Left kidney (tissue), 1 donor: ENCODE measurements at regions not wholly inside any gene's neighbourhood (a gene's known extent, or its start where the extent isn't known, plus 50 kb on each side); places are given as distances from the start of the nearest gene placed in this dataset.
A peak's percentile ranks its signal among the peaks of the same experiment; 100 is the strongest.

ENCODE experiments used
- DNase-seq: peaks from one replicate; pipeline ENCODE4 v3.0.0-alpha.2; 2013

- no peak for DNase-seq
Measured at GRCh38 chr13:44153496-44153895, 220.1 kb upstream of the SERP2 start.

DNA sequence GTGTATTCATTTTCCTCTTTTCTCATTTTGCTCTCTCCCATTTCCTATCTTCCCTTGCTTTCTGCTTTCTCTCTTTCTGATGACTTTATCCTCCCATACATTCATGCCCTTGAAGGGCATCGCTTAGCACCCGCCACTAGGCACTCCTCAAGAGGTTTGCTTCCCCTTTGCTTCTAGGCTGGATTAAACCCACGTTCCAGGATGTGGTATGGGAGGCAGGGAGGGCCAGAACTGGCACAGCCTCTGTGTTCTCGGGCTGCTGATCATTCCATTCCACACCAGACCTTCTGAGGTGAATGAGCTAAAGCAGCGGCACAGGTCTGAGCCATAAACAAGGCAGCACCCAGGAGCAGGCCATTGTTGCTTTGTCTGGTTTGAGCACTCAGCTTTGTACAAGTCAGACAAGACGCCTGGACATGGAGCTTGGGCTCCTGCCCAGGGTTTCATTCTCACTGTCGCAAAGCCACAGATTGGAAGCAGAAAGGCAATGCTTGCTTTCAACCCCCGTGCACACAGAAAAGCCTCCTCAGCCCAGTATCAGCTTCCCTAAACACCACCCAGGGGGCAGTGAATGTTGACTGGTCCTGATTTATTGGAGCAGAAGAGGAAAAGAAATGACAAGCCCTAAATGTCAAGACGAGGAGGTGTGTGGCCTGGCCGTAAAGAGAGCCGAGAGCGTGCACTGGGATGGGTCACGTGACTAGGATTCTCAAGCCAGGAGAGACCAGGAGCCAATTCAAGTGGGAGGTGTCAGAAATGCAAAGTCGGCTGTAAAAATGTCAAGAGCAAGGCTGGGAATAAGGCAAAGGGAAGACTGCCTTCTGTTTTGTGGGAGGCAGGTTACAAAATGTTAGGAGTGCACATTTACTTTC, 218.0 kb upstream of the SERP2 start:
- peak; percentile 89 for DNase-seq

DNA sequence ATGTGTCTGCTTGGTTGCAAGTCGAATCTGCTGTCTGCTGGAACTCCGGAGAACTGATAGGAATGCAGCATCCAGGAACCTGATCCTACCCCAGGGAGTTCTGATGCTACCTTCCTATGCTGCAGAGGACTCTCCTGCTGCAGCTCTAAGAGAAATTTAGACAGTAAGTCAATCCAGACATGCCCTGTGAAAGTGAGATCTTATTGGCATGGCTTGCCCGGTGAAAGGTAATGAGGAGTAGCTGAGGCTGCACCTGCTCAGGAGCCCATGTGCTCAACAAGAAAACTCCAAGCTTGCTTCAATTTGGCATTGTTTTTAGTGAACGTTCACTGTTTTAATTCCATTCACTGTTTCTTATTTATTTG, 217.3 kb upstream of the SERP2 start:
- no peak for DNase-seq

GRCh38 chr13:44157606-44158005, 216.0 kb upstream of the SERP2 start:
- no peak for DNase-seq

GRCh38 chr13:44158098-44158521, 215.5 kb upstream of the SERP2 start:
- no peak for DNase-seq

GRCh38 chr13:44158881-44159632, 214.6 kb upstream of the SERP2 start:
- no peak for DNase-seq

DNA sequence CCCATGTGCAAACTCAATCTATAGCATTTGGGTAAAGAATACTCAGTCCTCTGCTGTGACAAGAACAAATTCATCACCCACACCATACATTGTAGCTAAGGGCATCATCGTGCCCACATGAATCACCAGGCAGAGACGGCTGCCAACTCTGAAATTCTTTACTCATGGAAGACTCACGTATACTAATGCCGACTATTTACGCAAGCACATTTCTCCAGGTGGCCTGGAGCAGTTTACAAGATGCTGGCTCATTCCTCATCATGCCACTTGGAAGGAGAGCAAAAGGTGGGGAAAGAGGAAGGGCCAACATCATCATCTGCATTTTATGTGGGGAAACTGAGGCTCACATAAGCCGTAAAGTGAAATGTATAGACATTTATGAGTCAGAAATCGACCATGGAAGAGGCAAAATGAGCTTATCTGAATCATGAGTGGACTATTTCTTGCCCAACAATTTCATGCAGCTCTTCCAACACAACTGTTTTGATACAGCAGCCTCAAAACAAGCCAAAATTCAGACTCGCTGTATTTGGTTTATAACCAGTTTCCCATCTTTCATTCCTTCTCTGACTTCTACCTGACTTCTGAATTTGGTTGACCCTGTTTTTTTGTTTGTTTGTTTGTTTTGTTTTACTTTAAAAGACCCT, 213.9 kb upstream of the SERP2 start:
- DNase-seq: no peak

DNA sequence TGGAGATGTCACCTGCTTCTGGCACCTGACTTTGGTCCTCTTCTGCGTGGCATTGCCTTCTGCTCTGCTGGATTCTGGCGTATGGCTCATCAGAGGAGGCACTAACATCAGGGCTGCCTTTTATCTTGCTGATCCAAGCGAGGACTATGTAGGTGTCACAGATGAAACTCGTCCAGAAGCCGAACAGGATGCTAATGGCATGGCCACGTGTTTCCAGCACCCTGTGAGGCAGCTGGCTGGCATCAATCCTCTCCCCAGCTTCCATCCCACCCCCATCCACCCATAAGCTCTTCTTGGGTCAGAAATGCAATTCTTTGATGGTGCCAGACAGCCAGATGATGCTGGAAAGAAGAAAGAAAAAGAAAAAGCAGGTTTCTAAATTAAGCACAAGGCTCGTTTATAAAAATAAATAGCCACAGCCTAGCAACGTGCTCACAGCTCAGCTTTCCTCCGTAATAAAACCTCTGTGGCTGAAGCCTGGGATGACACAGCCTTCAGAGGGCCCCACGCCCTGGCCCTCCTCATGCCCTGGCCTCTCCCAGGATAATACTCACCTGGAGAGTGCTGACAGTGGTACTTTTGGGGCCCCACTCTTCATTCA, 212.9 kb upstream of the SERP2 start:
- no peak for DNase-seq

DNA sequence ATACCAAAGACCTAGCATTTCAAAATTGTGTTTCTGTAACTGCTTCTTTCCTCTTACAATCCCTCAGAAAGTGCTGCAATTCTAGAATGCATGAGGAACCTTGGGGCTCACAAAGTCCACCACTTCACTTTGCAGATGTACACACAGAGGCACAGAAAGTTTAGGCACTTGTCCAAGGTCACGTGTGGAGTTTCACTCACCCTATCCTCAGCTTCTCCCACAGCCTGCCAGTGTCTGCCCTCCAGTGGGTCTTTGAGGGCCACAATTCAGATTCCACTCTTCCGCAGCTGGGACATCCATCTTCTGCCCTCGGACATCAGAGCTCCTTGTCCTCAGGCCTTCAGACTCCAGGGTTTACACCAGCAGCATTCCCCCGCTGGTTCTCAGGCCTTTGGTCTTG, 210.5 kb upstream of the SERP2 start:
- DNase-seq: no peak

DNA sequence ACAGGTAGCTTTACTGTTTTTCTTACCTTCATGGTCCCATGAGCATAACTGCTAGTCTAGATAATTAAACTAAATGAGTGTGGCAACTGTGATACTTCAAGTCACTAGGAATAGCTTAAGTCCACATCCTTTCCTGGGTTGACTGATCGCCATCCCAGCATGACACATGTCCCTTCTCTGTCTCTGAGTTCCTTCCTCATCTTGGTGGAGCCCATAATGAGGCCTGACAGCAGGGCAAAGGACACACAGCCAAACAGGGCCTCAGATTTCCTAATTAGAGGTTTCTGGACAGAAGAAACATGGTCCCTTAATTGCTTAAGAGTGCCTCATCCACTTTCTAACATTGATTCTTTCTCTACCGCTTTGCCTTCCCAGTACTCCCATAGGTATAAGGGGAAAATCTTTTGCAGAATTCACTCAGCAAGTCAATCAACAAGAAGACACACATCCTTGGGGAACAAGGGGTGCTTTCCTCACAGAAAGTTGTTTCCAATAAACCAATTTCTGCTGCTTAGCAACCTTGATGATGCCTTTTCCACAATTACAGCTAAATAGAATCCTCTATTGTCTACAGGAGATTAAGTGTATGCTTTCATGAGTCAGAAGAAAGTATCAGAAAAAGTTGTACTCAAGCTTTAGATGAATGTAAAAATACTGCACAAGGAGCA, 208.3 kb upstream of the SERP2 start:
- DNase-seq: no peak

- DNase-seq: no peak
Measured at GRCh38 chr13:44165889-44166496, 207.6 kb upstream of the SERP2 start.

DNA sequence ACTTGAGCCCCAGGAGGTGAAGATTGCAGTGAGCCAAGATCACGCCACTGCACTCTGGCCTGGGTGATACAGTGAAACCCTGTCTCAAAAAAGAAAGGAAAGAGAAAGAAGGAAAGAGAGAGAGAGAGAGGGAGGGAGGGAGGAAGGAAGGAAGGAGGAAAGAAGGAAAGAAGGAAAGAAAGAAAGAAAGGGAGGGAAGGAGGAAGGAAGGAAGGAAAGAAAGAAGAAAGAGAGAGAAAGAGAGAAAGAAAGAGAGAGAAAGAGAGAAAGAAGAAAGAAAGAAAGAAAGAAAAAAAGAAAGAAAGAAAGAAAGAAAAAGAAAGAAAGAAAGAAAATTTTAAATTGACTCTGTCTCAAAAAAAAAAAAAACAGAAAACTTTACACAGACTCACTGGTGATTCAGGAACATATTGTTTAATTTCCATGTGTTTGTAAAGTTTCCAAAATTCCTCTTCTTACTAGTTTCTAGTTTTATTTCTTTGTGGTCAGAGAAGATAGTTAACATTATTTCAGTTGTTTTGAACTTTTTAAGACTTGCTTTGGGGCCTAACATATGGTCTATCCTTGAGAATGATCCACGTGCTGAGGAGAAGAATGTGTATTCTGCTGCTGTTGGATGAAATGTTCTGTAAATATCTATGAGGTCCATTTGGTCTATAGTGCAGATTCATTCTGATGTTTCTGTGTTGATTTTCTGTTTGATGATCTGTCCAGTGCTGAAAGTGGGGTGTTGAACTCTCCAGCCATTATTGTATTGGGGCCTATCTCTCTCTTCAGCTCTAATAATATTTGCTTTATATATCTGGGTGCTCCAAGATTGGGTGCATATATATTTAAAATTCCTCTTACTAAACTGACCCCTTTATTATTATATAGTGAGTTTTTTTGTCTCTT, 204.4 kb upstream of the SERP2 start:
- DNase-seq: no peak

DNA sequence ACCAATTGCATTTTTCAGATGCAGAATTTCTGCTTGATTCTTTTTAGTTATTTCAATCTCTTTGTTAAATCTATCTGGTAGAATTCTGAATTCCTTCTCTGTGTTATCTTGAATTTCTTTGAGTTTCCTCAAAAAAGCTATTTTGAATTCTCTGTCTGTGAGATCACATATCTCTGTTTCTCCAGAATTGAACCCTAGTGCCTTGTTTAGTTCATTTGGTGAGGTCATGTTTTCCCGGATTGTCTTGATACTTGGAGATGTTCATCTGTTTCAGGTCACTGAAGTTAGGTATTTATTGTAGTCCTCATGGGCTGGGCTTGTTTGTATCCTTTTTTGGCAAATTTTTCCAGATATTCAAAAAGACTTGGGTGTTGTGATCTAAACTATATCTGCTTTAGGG, 202.9 kb upstream of the SERP2 start:
- DNase-seq: no peak

DNA sequence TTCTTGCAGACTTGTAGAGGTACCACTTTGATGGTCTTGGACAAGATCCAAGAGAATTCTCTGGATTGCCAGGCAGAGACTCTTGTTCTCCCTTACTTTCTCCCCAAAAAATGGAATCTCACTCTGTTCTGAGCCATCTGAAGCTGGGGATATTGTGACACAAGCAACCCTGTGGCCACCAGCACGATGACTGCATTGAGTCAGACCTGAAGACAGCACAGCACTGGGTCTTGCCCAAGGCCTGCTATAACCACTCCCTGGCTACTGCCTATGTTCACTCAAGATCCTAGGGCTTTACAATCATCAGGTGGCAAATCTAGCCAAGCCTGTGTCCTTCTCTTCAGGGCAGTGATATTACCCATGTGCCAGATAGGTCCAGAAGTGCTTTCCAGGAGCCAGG, 202.5 kb upstream of the SERP2 start:
- no peak for DNase-seq

- no peak for DNase-seq
Measured at GRCh38 chr13:44171861-44172260, 201.8 kb upstream of the SERP2 start.

- no peak for DNase-seq
Measured at GRCh38 chr13:44172281-44172810, 201.3 kb upstream of the SERP2 start.

DNA sequence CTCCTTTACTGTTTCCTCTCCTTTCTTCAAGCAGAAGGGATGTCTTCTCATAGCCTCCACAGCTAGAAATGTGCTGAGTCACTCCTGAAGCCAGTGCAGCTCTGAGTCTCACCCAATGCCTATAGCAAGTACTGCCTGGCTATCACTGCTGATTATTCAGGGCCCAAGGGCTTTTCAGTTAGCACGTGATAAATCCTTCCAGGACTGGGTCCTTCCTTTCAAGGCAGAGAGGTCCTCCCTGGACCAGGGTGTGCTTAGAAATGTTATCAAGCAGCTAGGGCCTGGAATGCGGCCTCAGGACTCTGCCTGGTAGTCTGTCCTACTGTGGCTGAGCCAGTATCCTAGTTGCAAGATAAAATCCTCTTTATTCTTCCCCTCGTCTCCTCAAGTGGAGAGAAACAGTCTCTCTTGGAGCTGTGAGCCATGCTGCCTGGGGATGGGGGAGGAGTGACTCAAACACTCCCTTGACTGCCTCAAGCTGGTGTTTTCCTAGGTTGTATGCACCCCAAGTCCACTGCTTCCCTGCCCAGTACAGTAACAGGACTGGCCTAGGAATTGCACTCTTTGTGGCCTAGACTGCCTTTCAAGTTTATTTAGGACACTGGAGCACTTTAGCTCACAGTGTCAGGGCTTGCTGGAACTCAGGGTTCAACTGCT, 198.7 kb upstream of the SERP2 start:
- no peak for DNase-seq

- DNase-seq: no peak
Measured at GRCh38 chr13:44176173-44176572, 197.5 kb upstream of the SERP2 start.

DNA sequence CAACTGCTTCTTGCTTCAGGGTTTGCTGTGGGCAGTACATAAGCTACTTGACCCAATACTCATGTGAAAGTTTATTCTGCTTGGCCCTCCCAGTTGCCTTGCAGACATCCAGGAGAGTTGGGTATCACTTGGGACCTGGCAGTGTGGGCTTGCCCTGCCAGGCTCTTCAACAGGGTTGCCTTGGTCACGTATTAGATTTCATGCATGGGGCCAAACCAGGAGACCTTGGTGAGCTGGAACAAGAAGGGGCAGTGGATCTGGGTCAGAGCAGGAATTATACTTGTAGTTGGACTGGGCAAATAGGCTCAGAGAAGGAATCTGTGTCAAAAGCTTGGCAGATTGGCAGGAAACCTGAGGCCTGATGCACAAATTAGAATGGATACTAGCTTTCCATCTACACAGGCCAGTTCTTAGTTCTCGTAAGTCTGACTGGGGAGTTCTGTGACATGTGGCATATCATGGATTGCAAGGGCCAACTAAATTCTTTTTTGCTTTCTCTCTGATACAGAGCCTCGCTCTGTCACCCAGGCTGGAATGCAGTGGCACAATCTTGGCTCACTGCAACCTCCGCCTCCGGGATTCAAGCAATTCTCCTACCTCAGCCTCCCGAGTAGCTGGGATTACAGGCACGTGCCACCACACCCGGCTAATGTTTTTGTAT, 192.6 kb upstream of the SERP2 start:
- DNase-seq: no peak
